ENCODE measurements at regions not wholly inside any gene's neighbourhood (a gene's known extent, or its start where the extent isn't known, plus 50 kb on each side); places are given as distances from the start of the nearest gene placed in this dataset.

GRCh38 chr18:75937306-75937705 lies 509.8 kb upstream of the SMIM21 start:
- H3K79me2 ChIP-seq (ENCODE audit: control insufficient read depth, insufficient read depth, low read length) = no peaks in the 10 kb centered on the region

GRCh38 chr18:75936862-75937261 lies 509.4 kb upstream of the SMIM21 start:
- H2AFZ ChIP-seq (ENCODE audit: low read length) = no peak overlapping the region
- H4K20me1 ChIP-seq (ENCODE audit: control insufficient read depth, extremely low read depth, insufficient read depth, low read length) = no peaks in the 10 kb centered on the region
- no peak overlapping the region for H3K9ac ChIP-seq (ENCODE audit: insufficient read depth, low read length)
- no peaks in the 10 kb centered on the region for H3K4me1 ChIP-seq (ENCODE audit: control insufficient read depth, extremely low read depth, insufficient read depth, low read length)
- H3K27me3 ChIP-seq (ENCODE audit: control insufficient read depth, insufficient read depth, low read length) = no peaks in the 10 kb centered on the region
- no peak overlapping the region for H3K4me2 ChIP-seq (ENCODE audit: extremely low read depth, insufficient read depth, low read length)
- H3K4me3 ChIP-seq (replicated peaks in 1 of 4; ENCODE audit: control extremely low read depth in 1 of 4, insufficient read depth in 1 of 4, low read depth in 3 of 4, low read length in 4 of 4) = no peak overlapping the region
- no peaks in the 10 kb centered on the region for H3K9me3 ChIP-seq (ENCODE audit: control insufficient read depth, insufficient read depth, low read depth, low read length)
- TF ChIP-seq EZH2 (IDR thresholded peaks at IDR 0.05; ENCODE audit: low read length, missing control alignments) (no peak), CTCF (conservative IDR thresholded peaks at IDR 0.05 in 1 of 2, IDR thresholded peaks at IDR 0.05 in 1 of 2; ENCODE audit: low read depth in 1 of 2, low read length in 2 of 2) (no peak)
- no peak for DNase-seq (ENCODE audit: low read depth in 2 of 2)
- no peaks in the 10 kb centered on the region for H3K36me3 ChIP-seq (ENCODE audit: control insufficient read depth, insufficient read depth, low read length)
- H3K79me2 ChIP-seq (ENCODE audit: control insufficient read depth, insufficient read depth, low read length) = no peaks in the 10 kb centered on the region
- no peak overlapping the region for H3K27ac ChIP-seq (ENCODE audit: insufficient read depth, low read length)

More at GRCh38 chr18:75937306-75937705, 509.8 kb upstream of the SMIM21 start:
- Histone ChIP-seq H3K4me3 (replicated peaks in 1 of 4; ENCODE audit: control extremely low read depth in 1 of 4, insufficient read depth in 1 of 4, low read depth in 3 of 4, low read length in 4 of 4) (no peak overlapping the region), H3K27me3 (ENCODE audit: control insufficient read depth, insufficient read depth, low read length) (no peaks in the 10 kb centered on the region), H3K4me1 (ENCODE audit: control insufficient read depth, extremely low read depth, insufficient read depth, low read length) (no peaks in the 10 kb centered on the region), H4K20me1 (ENCODE audit: control insufficient read depth, extremely low read depth, insufficient read depth, low read length) (no peaks in the 10 kb centered on the region), H2AFZ (ENCODE audit: low read length) (no peak overlapping the region), H3K27ac (ENCODE audit: insufficient read depth, low read length) (no peak overlapping the region), H3K9ac (ENCODE audit: insufficient read depth, low read length) (no peak overlapping the region), H3K9me3 (ENCODE audit: control insufficient read depth, insufficient read depth, low read depth, low read length) (no peaks in the 10 kb centered on the region), H3K36me3 (ENCODE audit: control insufficient read depth, insufficient read depth, low read length) (no peaks in the 10 kb centered on the region), H3K4me2 (ENCODE audit: extremely low read depth, insufficient read depth, low read length) (no peak overlapping the region)
- TF ChIP-seq EZH2 (IDR thresholded peaks at IDR 0.05; ENCODE audit: low read length, missing control alignments) = no peak
- no peak for TF ChIP-seq CTCF (conservative IDR thresholded peaks at IDR 0.05 in 1 of 2, IDR thresholded peaks at IDR 0.05 in 1 of 2; ENCODE audit: low read depth in 1 of 2, low read length in 2 of 2)
- DNase-seq (ENCODE audit: low read depth in 2 of 2) = no peak

- Histone ChIP-seq H3K9me3 (ENCODE audit: control insufficient read depth, insufficient read depth, low read depth, low read length) (no peaks in the 10 kb centered on the region), H3K9ac (ENCODE audit: insufficient read depth, low read length) (no peak overlapping the region), H3K4me3 (replicated peaks in 1 of 4; ENCODE audit: control extremely low read depth in 1 of 4, insufficient read depth in 1 of 4, low read depth in 3 of 4, low read length in 4 of 4) (no peak overlapping the region), H3K79me2 (ENCODE audit: control insufficient read depth, insufficient read depth, low read length) (no peaks in the 10 kb centered on the region), H3K4me1 (ENCODE audit: control insufficient read depth, extremely low read depth, insufficient read depth, low read length) (no peaks in the 10 kb centered on the region), H3K27ac (ENCODE audit: insufficient read depth, low read length) (no peak overlapping the region), H4K20me1 (ENCODE audit: control insufficient read depth, extremely low read depth, insufficient read depth, low read length) (no peaks in the 10 kb centered on the region), H3K27me3 (ENCODE audit: control insufficient read depth, insufficient read depth, low read length) (no peaks in the 10 kb centered on the region), H3K36me3 (ENCODE audit: control insufficient read depth, insufficient read depth, low read length) (no peaks in the 10 kb centered on the region), H2AFZ (ENCODE audit: low read length) (no peak overlapping the region), H3K4me2 (ENCODE audit: extremely low read depth, insufficient read depth, low read length) (no peak overlapping the region)
- TF ChIP-seq EZH2 (IDR thresholded peaks at IDR 0.05; ENCODE audit: low read length, missing control alignments) (no peak), CTCF (conservative IDR thresholded peaks at IDR 0.05 in 1 of 2, IDR thresholded peaks at IDR 0.05 in 1 of 2; ENCODE audit: low read depth in 1 of 2, low read length in 2 of 2) (no peak)
- no peak for DNase-seq (ENCODE audit: low read depth in 2 of 2)
Measured at GRCh38 chr18:75931079-75931478, 503.6 kb upstream of the SMIM21 start.

Measured in fibroblast of lung (primary cell).